Psoas muscle (tissue), 7 donors: ENCODE measurements at regions not wholly inside any gene's neighbourhood (a gene's known extent, or its start where the extent isn't known, plus 50 kb on each side); places are given as distances from the start of the nearest gene placed in this dataset.

ENCODE experiments used
- ATAC-seq, 4 donors: fragments of 200-7000 bp; cut with Tn5 transposase; one replicate each; pipeline ENCODE4 v1.9.1; 2020; ENCODE audit warnings: moderate library complexity in 3 of 4, mild to moderate bottlenecking in 2 of 4
- DNase-seq, 2 donors: peaks; one replicate each; pipeline ENCODE4 v3.0.0-alpha.2; 2020
- H3K27ac ChIP-seq: fragments of 200-600 bp; one replicate; pipeline ENCODE4 v1.8.0; 2022
- H3K27me3 ChIP-seq, 3 donors: fragments of 200-600 bp in 1 of 3; one replicate each; pipeline versions ENCODE4 v1.6.1 to v1.8.0; 2013 to 2022; ENCODE audit warnings: low read length in 2 of 3, mild to moderate bottlenecking in 2 of 3, moderate library complexity in 1 of 3; ENCODE audit not compliant: insufficient read depth in 3 of 3
- H3K36me3 ChIP-seq, 2 donors: fragments of 200-600 bp in 1 of 2; one replicate each; pipeline versions ENCODE4 v1.6.1 to v1.8.0; 2013 to 2022; ENCODE audit warnings: low read depth in 1 of 2, mild to moderate bottlenecking in 1 of 2, moderate library complexity in 1 of 2; ENCODE audit not compliant: insufficient read depth in 1 of 2
- H3K4me1 ChIP-seq: fragments of 200-600 bp; one replicate; pipeline ENCODE4 v1.8.0; 2022
- H3K4me3 ChIP-seq: fragments of 200-600 bp; one replicate; pipeline ENCODE4 v1.8.0; 2022; ENCODE audit warnings: mild to moderate bottlenecking
- H3K9me3 ChIP-seq: fragments of 200-600 bp; one replicate; pipeline ENCODE4 v1.8.0; 2022
- CTCF ChIP-seq: fragments of 200-600 bp; IDR thresholded peaks from one replicate; pipeline ENCODE4 v1.8.0; 2022; ENCODE audit warnings: antibody characterized with exemption
- WGBS, 3 donors: extraction: QIAGEN DNeasy Blood & Tissue Kit; methylation state at CpG; one replicate each; pipeline versions ENCODE4 v1.1.6 to v1.1.7; 2013; 5-methylcytosine and 5-hydroxymethylcytosine counted together
- intact Hi-C, 2 donors: fragments of 100-400 bp; cut with DNase I; formaldehyde crosslinking; loops; one replicate each; pipeline versions ENCODE4 v1.11.0 to v1.14.2; 2022
- donor health status: healthy with polysubstance abuse.
- donor health status: DM: no; HTN: no; CAD: no; lungs with moderate emphysema.
- donor health status: Bipolar disorder and iron deficiency.
- donor health status: healthy.
- donor health status: DM: yes; HTN: yes; CAD: no.
- donor health status: DM: no; HTN: no; CAD: no.
- donor health status: DM: yes; HTN: yes; CAD: no.

DNA sequence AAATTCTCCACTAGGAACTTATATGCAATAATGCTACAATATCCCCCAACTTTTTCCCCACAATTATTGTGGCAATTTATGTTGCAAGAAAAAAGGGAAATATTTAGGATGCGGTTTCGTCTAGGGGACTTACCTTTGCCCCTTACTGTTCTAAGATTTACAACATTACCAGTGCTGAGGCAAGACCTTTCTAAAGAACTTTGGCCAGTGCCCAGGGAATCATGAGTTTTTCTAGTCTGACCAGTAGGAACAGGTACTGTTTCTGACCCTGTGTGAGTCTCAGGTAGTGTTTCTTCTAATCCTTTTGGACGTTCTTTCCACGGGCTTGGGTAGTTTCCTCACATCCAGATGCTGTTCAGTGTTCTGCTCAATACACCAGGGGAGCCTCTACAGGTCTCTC, 373.7 kb downstream of the HAPSTR1 start:
- DNase-seq (no peak), ATAC-seq (no peak)
- Histone ChIP-seq H3K9me3 (no peaks in the 10 kb centered on the region), H3K4me3 (no peak overlapping the region), H3K27me3 (peaks cover 0 to 2% (median 0%) of the 10 kb centered on the region in 3 donors), H3K36me3 (no peaks in the 10 kb centered on the region), H3K4me1 (no peaks in the 10 kb centered on the region), H3K27ac (no peak overlapping the region)
- TF ChIP-seq CTCF: no peak
- WGBS, 3 donors: 51 to 61% (median 61%) methylated on average over 4 of the region's 4 CpGs
- intact Hi-C loops: no loop called here

DNA sequence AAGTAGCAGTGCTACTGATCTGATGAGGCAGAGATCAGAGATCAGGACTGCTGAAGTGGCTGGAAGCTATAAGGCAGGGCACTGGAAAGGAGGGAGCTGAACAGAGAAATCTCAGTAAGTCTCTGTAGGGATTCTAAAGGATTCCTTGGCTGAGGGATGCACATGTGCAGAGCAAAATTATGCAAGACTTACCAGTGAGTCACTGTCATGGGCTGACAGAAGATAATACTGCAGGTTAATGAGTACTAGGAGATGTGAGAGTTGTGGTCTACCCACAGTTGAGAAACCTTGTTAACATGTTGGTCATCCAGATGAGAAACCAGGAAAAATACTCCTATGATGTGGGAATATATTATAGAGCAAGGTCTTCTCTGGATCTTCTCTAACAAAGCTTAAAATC, 378.1 kb downstream of the HAPSTR1 start:
- no peak for ATAC-seq
- H3K4me1 ChIP-seq: no peaks in the 10 kb centered on the region
- no peak for TF ChIP-seq CTCF
- H3K9me3 ChIP-seq: no peaks in the 10 kb centered on the region
- intact Hi-C loops: no loop called here
- H3K27ac ChIP-seq: no peak overlapping the region
- no peak for DNase-seq
- peaks cover 0 to 2% (median 0%) of the 10 kb centered on the region in 3 donors for H3K27me3 ChIP-seq
- no peaks in the 10 kb centered on the region for H3K36me3 ChIP-seq
- no peak overlapping the region for H3K4me3 ChIP-seq

DNA sequence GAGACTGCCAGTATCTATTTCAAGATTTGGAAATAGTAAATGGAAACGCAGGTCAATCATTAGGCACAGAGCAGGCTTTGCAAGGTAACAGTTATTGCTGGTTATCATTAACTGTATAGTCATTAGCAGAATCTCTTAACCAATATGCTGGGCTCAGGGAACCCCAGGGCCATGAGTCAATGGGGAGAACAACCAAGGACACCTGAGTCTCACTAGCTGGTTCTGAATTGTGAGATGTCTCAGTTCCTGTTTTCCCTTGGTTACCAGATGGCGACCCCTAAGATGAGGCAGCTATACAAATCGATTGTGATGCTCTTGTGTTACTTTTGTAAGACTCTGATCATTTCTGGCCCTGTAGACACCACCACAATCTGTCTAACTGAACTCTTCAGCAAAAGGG, 385.3 kb downstream of the HAPSTR1 start:
- no peak for TF ChIP-seq CTCF
- H3K9me3 ChIP-seq: no peaks in the 10 kb centered on the region
- H3K4me3 ChIP-seq: no peak overlapping the region
- ATAC-seq: no peak
- intact Hi-C loops: no loop called here
- no peaks in the 10 kb centered on the region for H3K36me3 ChIP-seq
- no peaks in the 10 kb centered on the region for H3K4me1 ChIP-seq
- no peak for DNase-seq
- WGBS, 3 donors: 81 to 94% (median 81%) methylated on average over 3 of the region's 3 CpGs
- no peaks in the 10 kb centered on the region for H3K27me3 ChIP-seq
- H3K27ac ChIP-seq: no peak overlapping the region

- no peak for DNase-seq
- H3K27me3 ChIP-seq: no peaks in the 10 kb centered on the region
- WGBS, 3 donors: 42 to 67% (median 52%) methylated on average over 2 of the region's 2 CpGs
- no peaks in the 10 kb centered on the region for H3K9me3 ChIP-seq
- H3K27ac ChIP-seq: no peak overlapping the region
- no peaks in the 10 kb centered on the region for H3K36me3 ChIP-seq
- H3K4me1 ChIP-seq: no peaks in the 10 kb centered on the region
- H3K4me3 ChIP-seq: no peak overlapping the region
- intact Hi-C loops: no loop called here
- no peak for TF ChIP-seq CTCF
- no peak for ATAC-seq
Observed at GRCh38 chr16:9479008-9479407, 387.6 kb downstream of the HAPSTR1 start.

- Histone ChIP-seq H3K9me3 (no peaks in the 10 kb centered on the region), H3K36me3 (no peaks in the 10 kb centered on the region), H3K4me1 (no peaks in the 10 kb centered on the region), H3K27me3 (no peaks in the 10 kb centered on the region), H3K4me3 (no peak overlapping the region), H3K27ac (no peak overlapping the region)
- DNase-seq (no peak), ATAC-seq (no peak)
- intact Hi-C loops: no loop called here
- TF ChIP-seq CTCF: no peak
- 78 to 88% (median 84%) methylated on average over 3 of the region's 3 CpGs for WGBS, 3 donors
Observed at GRCh38 chr16:9480503-9480902, 389.1 kb downstream of the HAPSTR1 start.
